ENCODE measurements at regions not wholly inside any gene's neighbourhood (a gene's known extent, or its start where the extent isn't known, plus 50 kb on each side); places are given as distances from the start of the nearest gene placed in this dataset.

DNA sequence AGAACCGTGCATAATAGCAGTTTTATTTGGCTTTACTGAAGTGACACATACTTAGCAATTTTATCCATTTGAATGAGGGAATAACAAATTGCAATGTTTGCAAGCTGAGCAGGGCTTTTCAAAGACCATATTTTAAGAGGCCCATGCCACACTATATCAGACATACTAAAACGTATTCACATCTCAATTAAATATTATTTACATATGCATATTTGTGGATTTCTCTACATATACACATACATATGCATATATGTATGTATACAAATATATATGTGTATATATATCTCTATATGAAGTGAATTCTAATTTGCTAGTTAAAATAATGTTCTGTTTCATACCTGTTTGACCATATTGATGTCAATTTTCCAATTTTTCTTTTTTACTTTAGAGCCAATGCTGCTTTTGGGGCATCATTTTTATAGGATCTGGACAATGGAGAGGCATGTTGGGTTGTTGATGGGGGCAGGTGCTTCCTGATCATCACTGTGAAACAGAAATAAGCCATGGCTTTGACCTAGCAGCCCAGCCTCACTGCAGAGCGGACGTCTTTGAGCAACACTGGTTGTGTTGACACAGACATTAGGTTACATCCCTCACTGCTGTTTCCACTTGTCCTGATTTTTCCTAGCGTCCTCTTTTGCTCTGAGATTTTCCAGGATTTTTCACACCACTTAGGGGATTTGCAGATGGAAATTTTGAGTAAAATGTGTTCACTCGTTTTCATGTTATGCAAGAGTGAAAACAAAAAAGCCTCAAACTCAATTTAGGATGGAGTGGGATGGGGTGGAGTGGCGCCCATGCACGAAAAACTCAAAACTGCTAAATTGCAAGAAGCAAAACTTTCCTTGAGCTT is 56.9 kb downstream of the RDH14 start:
- peaks cover 3% of the 10 kb centered on the region for H3K27me3 Mint-ChIP-seq (ENCODE audit: low read depth)
- no peaks in the 10 kb centered on the region for H3K4me1 Mint-ChIP-seq (ENCODE audit: low read depth)
- no peak for DNase-seq (ENCODE audit: low spot score)
- no peaks in the 10 kb centered on the region for H3K9me3 Mint-ChIP-seq
- no peak overlapping the region for H3K27ac Mint-ChIP-seq
- intact Hi-C loops (cut with micrococcal nuclease): no loop called here
- no peaks in the 10 kb centered on the region for H3K36me3 Mint-ChIP-seq (ENCODE audit: low read depth)
- no peak overlapping the region for H3K4me3 Mint-ChIP-seq (ENCODE audit: low read depth)

DNA sequence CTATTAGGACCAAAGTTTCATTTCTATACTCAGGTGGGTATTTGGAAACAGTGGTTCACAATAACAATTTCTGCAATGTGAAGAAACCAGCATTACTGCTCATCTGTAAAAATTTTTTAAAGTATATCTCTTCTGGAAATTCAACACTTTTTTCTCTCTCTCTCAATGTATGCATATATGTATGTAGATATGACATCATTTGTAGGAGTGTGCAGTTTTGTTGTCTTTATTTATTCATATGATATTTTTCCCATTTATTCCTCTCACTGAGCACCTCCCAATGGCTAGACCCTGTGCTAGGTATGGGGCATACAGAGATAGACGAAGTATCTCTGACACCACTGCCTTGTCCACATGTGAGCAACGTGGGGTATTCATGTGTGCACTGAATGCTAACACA is 58.3 kb downstream of the RDH14 start:
- no peaks in the 10 kb centered on the region for H3K4me1 Mint-ChIP-seq (ENCODE audit: low read depth)
- no peaks in the 10 kb centered on the region for H3K9me3 Mint-ChIP-seq
- H3K36me3 Mint-ChIP-seq (ENCODE audit: low read depth): no peaks in the 10 kb centered on the region
- H3K4me3 Mint-ChIP-seq (ENCODE audit: low read depth): no peak overlapping the region
- H3K27ac Mint-ChIP-seq: no peak overlapping the region
- H3K27me3 Mint-ChIP-seq (ENCODE audit: low read depth): peaks cover 3% of the 10 kb centered on the region
- intact Hi-C loops (cut with micrococcal nuclease): no loop called here
- no peak for DNase-seq (ENCODE audit: low spot score)

DNA sequence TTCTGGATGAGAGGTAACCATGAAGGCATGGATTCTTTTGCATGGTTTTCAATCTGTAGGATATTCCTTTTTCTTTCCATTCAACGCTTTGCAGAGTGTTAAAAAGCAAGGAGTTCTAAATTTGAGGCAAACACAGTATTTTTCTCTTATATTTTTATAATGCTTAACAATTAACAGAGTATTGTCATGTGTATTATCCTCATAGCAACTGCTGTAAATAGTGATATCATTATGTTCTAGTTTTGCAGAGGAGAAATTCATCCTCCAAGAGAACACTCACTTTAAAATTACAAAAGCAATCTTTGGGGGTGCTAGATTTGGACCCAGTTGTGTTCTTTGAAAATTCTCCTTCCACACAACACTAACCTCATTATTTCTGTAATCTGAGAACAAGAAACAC is 58.7 kb downstream of the RDH14 start:
- no peaks in the 10 kb centered on the region for H3K4me1 Mint-ChIP-seq (ENCODE audit: low read depth)

DNA sequence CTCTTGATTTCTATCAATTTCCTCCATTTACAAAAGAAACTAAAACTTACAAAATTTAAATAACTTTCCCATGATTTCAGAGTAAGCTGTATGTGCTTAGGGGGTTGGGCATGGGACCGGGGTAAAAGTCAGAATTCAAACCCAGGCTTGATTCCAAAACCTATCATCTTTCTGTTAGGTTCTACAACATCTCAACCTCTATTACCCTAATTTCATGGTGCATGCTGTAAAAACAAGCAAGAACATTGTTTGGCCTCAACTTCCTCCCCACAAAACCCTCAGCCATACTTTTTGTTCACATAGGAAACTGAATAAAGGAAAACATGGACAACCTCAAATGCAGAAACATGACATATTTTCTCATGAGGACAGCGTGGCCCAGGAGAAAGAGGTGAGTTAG is 59.3 kb downstream of the RDH14 start:
- no peaks in the 10 kb centered on the region for H3K9me3 Mint-ChIP-seq
- no peak overlapping the region for H3K4me3 Mint-ChIP-seq (ENCODE audit: low read depth)
- DNase-seq (ENCODE audit: low spot score): no peak
- H3K27me3 Mint-ChIP-seq (ENCODE audit: low read depth): peaks cover 5% of the 10 kb centered on the region
- no peaks in the 10 kb centered on the region for H3K4me1 Mint-ChIP-seq (ENCODE audit: low read depth)
- no peaks in the 10 kb centered on the region for H3K36me3 Mint-ChIP-seq (ENCODE audit: low read depth)
- intact Hi-C loops (cut with micrococcal nuclease): no loop called here
- H3K27ac Mint-ChIP-seq: no peak overlapping the region

More for the DNA sequence above, 58.7 kb downstream of the RDH14 start:
- intact Hi-C loops (cut with micrococcal nuclease): no loop called here
- DNase-seq (ENCODE audit: low spot score): no peak
- Mint-ChIP-seq H3K27me3 (ENCODE audit: low read depth) (peaks cover 4% of the 10 kb centered on the region), H3K4me3 (ENCODE audit: low read depth) (no peak overlapping the region), H3K9me3 (no peaks in the 10 kb centered on the region), H3K36me3 (ENCODE audit: low read depth) (no peaks in the 10 kb centered on the region), H3K27ac (no peak overlapping the region)

DNA sequence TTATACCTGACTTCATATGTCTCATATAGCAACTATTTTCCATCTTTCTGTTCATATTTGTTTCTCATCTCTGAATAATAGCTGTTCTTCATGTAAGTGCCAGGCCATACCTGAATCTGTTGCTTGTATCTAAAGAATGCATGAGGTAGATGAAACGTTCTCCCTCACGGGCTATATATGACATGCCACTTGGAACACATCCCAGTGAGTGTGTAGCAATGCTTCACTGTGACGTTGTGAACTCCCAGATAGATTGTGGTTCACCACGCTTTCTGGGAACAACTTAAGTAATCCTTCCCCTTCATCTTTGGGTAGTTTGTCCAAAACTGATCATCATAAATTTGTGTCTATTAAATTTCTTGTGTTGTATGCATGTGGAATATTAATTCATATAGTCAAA is 60.1 kb downstream of the RDH14 start:
- Mint-ChIP-seq H3K4me1 (ENCODE audit: low read depth) (no peaks in the 10 kb centered on the region), H3K9me3 (no peaks in the 10 kb centered on the region), H3K27ac (no peak overlapping the region), H3K27me3 (ENCODE audit: low read depth) (peaks cover 6% of the 10 kb centered on the region), H3K4me3 (ENCODE audit: low read depth) (no peak overlapping the region), H3K36me3 (ENCODE audit: low read depth) (no peaks in the 10 kb centered on the region)
- intact Hi-C loops (cut with micrococcal nuclease): no loop called here
- no peak for DNase-seq (ENCODE audit: low spot score)

DNA sequence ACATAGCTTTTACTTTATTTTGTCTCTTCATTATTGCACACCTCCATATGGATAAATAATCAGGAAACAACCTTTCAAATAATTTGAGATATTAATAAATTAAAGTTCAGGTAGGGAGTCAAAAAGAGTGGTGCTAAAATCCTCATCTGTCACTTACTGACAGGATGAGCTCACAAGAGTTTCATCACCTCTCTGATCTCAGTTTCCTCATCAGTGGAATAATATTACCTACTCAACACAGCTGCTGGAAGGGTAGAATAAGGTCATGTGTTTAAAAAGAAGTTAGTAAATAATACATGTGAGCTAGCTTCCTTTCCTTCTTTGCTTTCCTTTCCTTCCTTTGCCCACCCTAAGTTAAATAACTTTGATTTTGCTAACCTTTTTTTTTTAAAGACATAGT is 61.9 kb downstream of the RDH14 start:
- no peak overlapping the region for H3K4me3 Mint-ChIP-seq (ENCODE audit: low read depth)
- H3K27ac Mint-ChIP-seq: no peak overlapping the region
- peaks cover 6% of the 10 kb centered on the region for H3K27me3 Mint-ChIP-seq (ENCODE audit: low read depth)
- no peaks in the 10 kb centered on the region for H3K4me1 Mint-ChIP-seq (ENCODE audit: low read depth)
- H3K36me3 Mint-ChIP-seq (ENCODE audit: low read depth): no peaks in the 10 kb centered on the region
- no peak for DNase-seq (ENCODE audit: low spot score)
- intact Hi-C loops (cut with micrococcal nuclease): no loop called here
- no peaks in the 10 kb centered on the region for H3K9me3 Mint-ChIP-seq

DNA sequence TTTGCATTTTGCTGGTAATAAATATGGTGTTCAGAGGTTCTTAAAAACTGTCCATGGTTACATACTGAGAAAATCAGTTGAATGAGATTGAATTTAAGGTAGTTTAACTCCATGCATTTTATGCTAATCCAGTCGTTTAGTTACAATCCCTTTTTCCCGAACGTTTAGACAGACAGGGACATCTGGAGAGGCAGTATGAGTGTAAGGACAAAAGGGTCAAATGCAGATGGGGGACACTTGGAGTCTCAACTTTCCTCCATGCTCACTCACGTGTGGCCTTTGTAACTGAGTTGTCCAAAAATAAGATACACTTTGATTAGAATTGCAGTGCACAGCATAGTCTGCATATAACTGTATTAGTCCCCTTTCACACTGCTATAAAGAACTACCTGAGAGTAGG is 63.9 kb downstream of the RDH14 start:
- no peaks in the 10 kb centered on the region for H3K4me1 Mint-ChIP-seq (ENCODE audit: low read depth)

DNA sequence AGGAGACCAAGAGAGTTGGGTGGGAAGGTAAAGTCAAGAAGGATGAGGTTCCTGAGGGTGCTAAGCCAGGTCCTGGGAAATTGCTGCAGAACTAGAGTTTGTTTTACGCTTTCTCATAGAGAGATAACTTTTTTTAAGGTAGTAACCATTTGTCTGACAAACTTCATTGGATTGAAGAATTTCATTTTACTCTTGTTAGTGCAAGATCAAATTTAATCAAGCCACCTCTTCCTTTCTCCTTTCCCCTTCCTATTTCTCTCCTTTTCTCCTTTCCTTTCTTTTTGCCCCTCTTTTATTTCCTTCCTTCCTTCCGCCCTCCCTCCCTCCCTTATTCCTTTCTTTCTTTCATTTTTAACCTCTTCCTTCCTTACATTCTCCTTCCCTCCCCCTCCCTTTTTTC is 65.4 kb downstream of the RDH14 start:
- Mint-ChIP-seq H3K27me3 (ENCODE audit: low read depth) (peaks cover 9% of the 10 kb centered on the region), H3K9me3 (no peaks in the 10 kb centered on the region), H3K4me3 (ENCODE audit: low read depth) (no peak overlapping the region), H3K4me1 (ENCODE audit: low read depth) (no peaks in the 10 kb centered on the region), H3K36me3 (ENCODE audit: low read depth) (no peaks in the 10 kb centered on the region), H3K27ac (no peak overlapping the region)
- no peak for DNase-seq (ENCODE audit: low spot score)
- intact Hi-C loops (cut with micrococcal nuclease): no loop called here

More for the DNA sequence above, 63.9 kb downstream of the RDH14 start:
- intact Hi-C loops (cut with micrococcal nuclease): no loop called here
- Mint-ChIP-seq H3K36me3 (ENCODE audit: low read depth) (no peaks in the 10 kb centered on the region), H3K9me3 (no peaks in the 10 kb centered on the region), H3K27ac (no peak overlapping the region), H3K27me3 (ENCODE audit: low read depth) (peaks cover 9% of the 10 kb centered on the region), H3K4me3 (ENCODE audit: low read depth) (no peak overlapping the region)
- DNase-seq (ENCODE audit: low spot score): no peak

DNA sequence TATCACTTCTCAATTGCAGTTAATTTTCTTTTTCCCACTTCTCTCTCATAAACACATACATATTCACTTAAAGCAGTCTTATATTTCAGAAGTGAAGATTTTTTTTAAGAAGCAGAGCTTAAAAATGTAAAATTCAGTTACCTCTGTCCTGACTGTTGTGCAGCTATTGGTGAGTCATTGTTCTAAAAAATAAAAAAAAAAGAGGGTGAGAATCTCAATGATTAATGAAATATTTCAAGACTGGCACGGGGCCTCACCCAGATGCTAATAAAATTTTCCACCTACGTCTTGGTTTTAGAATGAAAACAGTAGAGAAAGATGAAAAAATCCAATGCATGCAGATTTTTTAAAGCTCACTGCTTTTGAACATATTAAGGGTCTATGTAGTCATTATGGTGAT is 67.7 kb downstream of the RDH14 start:
- Mint-ChIP-seq H3K9me3 (no peaks in the 10 kb centered on the region), H3K36me3 (ENCODE audit: low read depth) (no peaks in the 10 kb centered on the region), H3K4me1 (ENCODE audit: low read depth) (no peaks in the 10 kb centered on the region), H3K27ac (no peak overlapping the region), H3K27me3 (ENCODE audit: low read depth) (peaks cover 9% of the 10 kb centered on the region), H3K4me3 (ENCODE audit: low read depth) (no peak overlapping the region)
- intact Hi-C loops (cut with micrococcal nuclease): no loop called here
- DNase-seq (ENCODE audit: low spot score): no peak

DNA sequence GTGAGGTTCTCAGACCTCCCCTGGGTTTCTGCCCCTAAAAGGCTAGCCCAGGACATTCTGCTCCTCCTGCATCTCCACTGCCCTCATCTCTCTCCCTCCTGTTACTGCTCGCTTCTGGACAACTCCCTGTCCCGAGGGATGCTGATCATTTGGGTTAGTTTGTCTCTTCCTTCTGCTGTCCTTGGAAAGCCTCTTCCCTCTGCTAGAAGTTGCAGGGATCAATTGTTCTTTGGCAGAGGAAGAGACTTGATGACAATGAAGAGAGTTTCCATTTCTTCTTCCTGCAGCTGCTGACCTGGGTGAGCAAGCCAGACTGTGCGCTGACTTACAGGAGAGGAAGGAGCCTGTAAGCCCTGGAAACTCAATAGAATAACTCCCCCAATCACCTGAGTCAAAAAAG is 68.9 kb downstream of the RDH14 start:
- intact Hi-C loops (cut with micrococcal nuclease): no loop called here
- Mint-ChIP-seq H3K4me1 (ENCODE audit: low read depth) (no peaks in the 10 kb centered on the region), H3K9me3 (no peaks in the 10 kb centered on the region), H3K27me3 (ENCODE audit: low read depth) (peaks cover 6% of the 10 kb centered on the region), H3K27ac (no peak overlapping the region), H3K4me3 (ENCODE audit: low read depth) (no peak overlapping the region), H3K36me3 (ENCODE audit: low read depth) (no peaks in the 10 kb centered on the region)
- no peak for DNase-seq (ENCODE audit: low spot score)

DNA sequence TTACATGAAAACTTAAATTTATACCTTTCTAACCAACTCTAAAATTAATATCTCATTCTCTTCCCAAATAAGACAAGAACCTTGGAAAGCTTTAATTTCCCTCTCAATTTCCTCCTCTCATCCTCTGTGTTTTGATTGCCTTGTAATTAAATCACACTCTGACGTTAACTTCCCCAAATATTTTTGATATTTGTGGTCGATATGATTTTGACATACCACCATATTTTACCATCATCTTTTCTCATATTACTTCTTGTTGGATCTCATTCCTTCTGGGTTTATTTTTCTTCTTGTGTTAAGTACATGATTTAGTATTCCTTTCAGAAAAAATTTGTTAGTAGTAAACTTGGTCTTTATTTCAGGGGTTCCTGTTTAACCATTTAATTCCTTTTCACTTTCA is 69.6 kb downstream of the RDH14 start:
- Mint-ChIP-seq H3K27me3 (ENCODE audit: low read depth) (peaks cover 6% of the 10 kb centered on the region), H3K27ac (no peak overlapping the region), H3K4me1 (ENCODE audit: low read depth) (no peaks in the 10 kb centered on the region), H3K36me3 (ENCODE audit: low read depth) (no peaks in the 10 kb centered on the region), H3K4me3 (ENCODE audit: low read depth) (no peak overlapping the region), H3K9me3 (no peaks in the 10 kb centered on the region)
- intact Hi-C loops (cut with micrococcal nuclease): no loop called here
- no peak for DNase-seq (ENCODE audit: low spot score)

DNA sequence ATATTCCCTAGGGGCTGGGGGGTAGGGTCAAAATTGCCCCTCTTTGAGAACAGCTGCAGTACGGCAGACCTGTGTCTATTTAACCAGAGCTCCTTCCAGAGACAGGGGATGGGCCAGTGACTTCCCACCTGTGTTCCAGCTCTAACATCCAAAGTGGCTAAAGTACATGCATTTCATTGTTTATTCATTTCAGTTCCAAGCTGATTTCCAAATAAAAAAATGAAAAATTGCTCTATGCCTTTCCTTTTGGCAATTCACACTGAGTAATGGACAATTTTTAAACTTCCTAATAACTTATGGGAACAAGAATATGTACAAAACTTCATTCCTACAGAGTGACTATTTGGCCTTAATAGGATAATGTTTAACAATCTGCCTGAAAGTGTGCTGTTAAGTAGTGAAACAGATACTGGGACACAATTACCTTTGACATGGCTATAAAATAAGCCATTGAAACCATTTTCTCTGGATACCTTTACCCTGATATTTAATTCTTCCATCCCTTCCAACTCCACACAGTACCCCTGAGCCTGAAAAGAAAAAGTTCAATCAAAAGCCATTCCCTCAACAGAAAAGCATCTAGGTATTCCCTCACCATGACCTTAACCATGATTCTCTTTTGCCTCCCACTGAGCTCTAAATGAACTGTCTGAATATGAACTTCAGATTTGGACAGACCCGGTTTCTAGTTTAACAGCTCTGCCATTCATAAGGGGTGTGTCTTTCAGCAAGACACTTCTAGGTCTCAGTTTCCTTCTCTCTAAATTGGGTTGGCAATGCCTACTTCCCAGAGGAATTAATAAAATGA is 73.1 kb downstream of the RDH14 start:
- intact Hi-C loops (cut with micrococcal nuclease): no loop called here
- no peak overlapping the region for H3K4me3 Mint-ChIP-seq (ENCODE audit: low read depth)
- no peaks in the 10 kb centered on the region for H3K9me3 Mint-ChIP-seq
- H3K27ac Mint-ChIP-seq: no peak overlapping the region
- no peak for DNase-seq (ENCODE audit: low spot score)
- H3K36me3 Mint-ChIP-seq (ENCODE audit: low read depth): no peaks in the 10 kb centered on the region
- H3K27me3 Mint-ChIP-seq (ENCODE audit: low read depth): no peaks in the 10 kb centered on the region
- H3K4me1 Mint-ChIP-seq (ENCODE audit: low read depth): no peaks in the 10 kb centered on the region

DNA sequence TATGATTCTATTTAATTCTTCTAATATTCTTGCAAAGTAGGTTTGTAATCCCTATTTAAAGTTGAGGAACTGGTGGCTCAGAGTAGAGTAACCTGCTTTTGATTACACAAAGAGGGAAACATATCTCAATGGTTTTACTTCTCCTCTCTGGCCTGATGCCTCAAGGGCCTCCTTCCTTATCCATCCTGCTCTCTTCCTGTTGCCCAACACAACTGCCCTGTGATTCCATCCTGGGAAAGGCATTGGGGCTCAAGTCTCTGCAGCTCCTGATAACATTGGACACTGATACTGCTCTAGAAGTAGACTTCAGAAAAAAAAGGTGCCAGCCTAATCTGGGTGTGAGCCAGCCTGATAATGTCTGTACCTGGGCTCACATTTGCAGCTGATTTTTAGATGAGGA is 75.8 kb downstream of the RDH14 start:
- no peak overlapping the region for H3K27ac Mint-ChIP-seq
- H3K4me1 Mint-ChIP-seq (ENCODE audit: low read depth): no peaks in the 10 kb centered on the region
- no peaks in the 10 kb centered on the region for H3K27me3 Mint-ChIP-seq (ENCODE audit: low read depth)
- intact Hi-C loops (cut with micrococcal nuclease): no loop called here
- no peaks in the 10 kb centered on the region for H3K36me3 Mint-ChIP-seq (ENCODE audit: low read depth)
- DNase-seq (ENCODE audit: low spot score): no peak
- no peak overlapping the region for H3K4me3 Mint-ChIP-seq (ENCODE audit: low read depth)
- no peaks in the 10 kb centered on the region for H3K9me3 Mint-ChIP-seq
